Endothelial cell of umbilical vein (primary cell): ENCODE measurements at regions not wholly inside any gene's neighbourhood (a gene's known extent, or its start where the extent isn't known, plus 50 kb on each side); places are given as distances from the start of the nearest gene placed in this dataset.

Experiments used
- BruUV-seq: library from RNA; stranded (reverse); fragments of 400-500 nt; replicated peaks from 2 replicates; lab custom pipeline; 2021; lab: Mats Ljungman, UMichigan
- CTCF ChIA-PET: fragments of 300-600, 350-600 bp; sonication (Branson Sonifier 250); formaldehyde crosslinking; loops from one replicate; lab custom pipeline; 2021; ENCODE audit warnings: antibody characterized with exemption, inconsistent platforms; lab: Charles Lee
- POLR2A ChIA-PET: fragments of 300-600, 350-600 bp; sonication (Branson Sonifier 250); formaldehyde crosslinking; loops from one replicate; lab custom pipeline; 2021; ENCODE audit warnings: antibody characterized with exemption, inconsistent platforms; lab: Charles Lee
- DNase-seq: peaks from one replicate; pipeline ENCODE4 v3.0.0-alpha.2; 2011; ENCODE audit warnings: low read depth, low spot score
- FAIRE-seq: peaks from 2 replicates; lab custom pipeline; 2011; peaks lifted over from hg19 to GRCh38; lab: Jason Lieb, UNC
- H2AFZ ChIP-seq: 2 replicates; pipeline ENCODE4 v1.6.0; 2012; ENCODE audit warnings: low read depth, low read length, control low read depth, inconsistent platforms
- H3K27ac ChIP-seq: 2 replicates; pipeline ENCODE4 v1.5.1; 2011; ENCODE audit warnings: low read depth, mild to moderate bottlenecking, control low read depth, low read length, moderate library complexity; ENCODE audit not compliant: insufficient read depth
- H3K27me3 ChIP-seq, 2 experiments: 2 replicates each; pipeline versions ENCODE4 v1.6.0 to v1.6.1; 2011; ENCODE audit warnings: low read length in 2 of 2, mixed read lengths in 1 of 2; ENCODE audit not compliant: control insufficient read depth in 2 of 2, insufficient read depth in 2 of 2
- H3K36me3 ChIP-seq, 2 experiments: 2 replicates in 1 of 2; 3 replicates in 1 of 2; pipeline ENCODE4 v1.5.1; 2011; ENCODE audit warnings: low read length in 2 of 2, mild to moderate bottlenecking in 1 of 2, moderate library complexity in 1 of 2; ENCODE audit not compliant: control insufficient read depth in 2 of 2, insufficient read depth in 2 of 2; ENCODE audit errors: extremely low read depth in 1 of 2
- H3K4me1 ChIP-seq: 3 replicates; pipeline ENCODE4 v1.5.1; 2011; ENCODE audit warnings: mild to moderate bottlenecking, low read length; ENCODE audit not compliant: control insufficient read depth, insufficient read depth; ENCODE audit errors: extremely low read depth
- H3K4me2 ChIP-seq: 2 replicates; pipeline ENCODE4 v1.6.1; 2011; ENCODE audit warnings: low read length, control low read depth, mixed read lengths; ENCODE audit not compliant: insufficient read depth
- H3K4me3 ChIP-seq, 3 experiments: fragments of 200-600 bp in 1 of 3; sonication (generic), shearing (Covaris generic) in 1 of 3; replicated peaks in 1 of 3; 2 replicates each; pipeline ENCODE4 v1.5.1; 2011 to 2016; ENCODE audit warnings: control low read depth in 3 of 3, low read length in 3 of 3, mild to moderate bottlenecking in 2 of 3, inconsistent platforms in 1 of 3, low read depth in 1 of 3, moderate library complexity in 1 of 3; ENCODE audit not compliant: insufficient read depth in 1 of 3
- H3K79me2 ChIP-seq: 2 replicates; pipeline ENCODE4 v1.6.0; 2012; ENCODE audit warnings: low read length, inconsistent platforms; ENCODE audit not compliant: control insufficient read depth, insufficient read depth
- H3K9ac ChIP-seq: replicated peaks from 2 replicates; pipeline ENCODE3; 2011; ENCODE audit warnings: low read length, control low read depth; ENCODE audit not compliant: insufficient read depth; ENCODE audit errors: extremely low read depth
- H3K9me1 ChIP-seq: replicated peaks from 3 replicates; pipeline ENCODE4 v1.6.0; 2011; ENCODE audit warnings: mild to moderate bottlenecking, low read length; ENCODE audit not compliant: control insufficient read depth, insufficient read depth; ENCODE audit errors: extremely low read depth
- H3K9me3 ChIP-seq: replicated peaks from 2 replicates; pipeline ENCODE4 v1.5.1; 2012; ENCODE audit warnings: low read length, inconsistent platforms; ENCODE audit not compliant: control insufficient read depth, insufficient read depth
- H4K20me1 ChIP-seq: replicated peaks from 2 replicates; pipeline ENCODE3; 2011; ENCODE audit warnings: mild to moderate bottlenecking, low read length; ENCODE audit not compliant: control insufficient read depth, insufficient read depth; ENCODE audit errors: extremely low read depth
- CTCF ChIP-seq, 2 donors: IDR thresholded peaks; 1 replicate in 1 of 2; 2 replicates in 1 of 2; pipeline ENCODE4 v1.5.1; 2011; ENCODE audit warnings: low read length in 2 of 2, mild to moderate bottlenecking in 2 of 2, moderate library complexity in 2 of 2, control low read depth in 1 of 2, inconsistent platforms in 1 of 2, low read depth in 1 of 2; ENCODE audit not compliant: insufficient read depth in 1 of 2; ENCODE audit errors: extremely low read depth in 1 of 2
- EZH2 ChIP-seq: IDR thresholded peaks from 2 replicates; pipeline ENCODE4 v1.6.1; 2012; ENCODE audit warnings: borderline replicate concordance, low read depth, mild to moderate bottlenecking, moderate library complexity, low read length, inconsistent platforms; ENCODE audit not compliant: severe bottlenecking
- FOS ChIP-seq: IDR thresholded peaks from 2 replicates; pipeline ENCODE4 v1.6.1; 2011; ENCODE audit warnings: mild to moderate bottlenecking, low read length, moderate library complexity, borderline replicate concordance; ENCODE audit not compliant: insufficient read depth
- GATA2 ChIP-seq: IDR thresholded peaks from 2 replicates; pipeline ENCODE4 v1.7.0; 2011; ENCODE audit warnings: low read depth, mild to moderate bottlenecking, moderate library complexity, mixed read lengths, low read length; ENCODE audit not compliant: insufficient read length, insufficient read depth
- JUN ChIP-seq: IDR thresholded peaks from 2 replicates; pipeline ENCODE4 v1.6.1; 2011; ENCODE audit warnings: borderline replicate concordance, low read depth; ENCODE audit not compliant: insufficient read length, insufficient read depth
- MAX ChIP-seq: IDR thresholded peaks from 2 replicates; pipeline ENCODE4 v1.6.1; 2011; ENCODE audit not compliant: insufficient read depth, insufficient read length
- MYC ChIP-seq: IDR thresholded peaks from one replicate; pipeline ENCODE4 v1.6.1; 2011; ENCODE audit warnings: mild to moderate bottlenecking, low read depth, low read length
- POLR2A ChIP-seq: IDR thresholded peaks from 2 replicates; pipeline ENCODE4 v1.6.1; 2012; ENCODE audit warnings: low read depth, mild to moderate bottlenecking, control low read depth, low read length
- POLR2AphosphoS5 ChIP-seq: IDR thresholded peaks from 2 replicates; pipeline ENCODE4 v1.6.1; 2012; ENCODE audit warnings: low read depth, mild to moderate bottlenecking, control low read depth, low read length, moderate library complexity; ENCODE audit not compliant: insufficient read depth
- dilution Hi-C: fragments of 300-500 bp; cut with MboI; formaldehyde crosslinking; loops from one replicate; pipeline ENCODE4 v1.15.0; 2019; ENCODE audit warnings: low sequenced_read_pairs; ENCODE audit not compliant: extremely low pct_ligation_motif_present
- intact Hi-C: fragments of 100-400 bp; cut with micrococcal nuclease; formaldehyde crosslinking; loops from one replicate; pipeline ENCODE4 v1.10.0; 2022

- H3K9me1 ChIP-seq, result no peaks in the 10 kb centered on the region
- H3K27ac ChIP-seq, result no peak overlapping the region
- intact Hi-C loops, result loop anchor here (2.0 to 10.0 kb wide), 4 partner anchors 36 to 400 kb away; partner anchors contain the start of gene GMNN
- no peak overlapping the region for H3K4me3 ChIP-seq
- ChIA-PET POLR2A (no interaction called here), CTCF (interaction anchor here (0.8 to 2.5 kb wide), 7 partner anchors 18 to 315 kb away, joined by 3 to 8 read pairs (median 4); no protein-coding TSS in a partner anchor)
- peak overlapping the region; percentile 64 for H2AFZ ChIP-seq
- H3K4me2 ChIP-seq, result peak overlapping the region; percentile 33
- TF ChIP-seq CTCF (IDR thresholded peaks at IDR 0.05; ENCODE audit: extremely low read depth in 1 of 2, insufficient read depth in 1 of 2, low read depth in 1 of 2, low read length in 2 of 2), result no peak
- peak; percentile 28 for TF ChIP-seq POLR2AphosphoS5
- peak; percentile 7 for TF ChIP-seq FOS
- FAIRE-seq, result peak; percentile 80
- no peak overlapping the region for H3K9ac ChIP-seq
- no TSS peak for BruUV-seq
- no peaks in the 10 kb centered on the region for H3K79me2 ChIP-seq
- dilution Hi-C loops, result no loop called here
- peaks cover 41% of the 10 kb centered on the region for H3K4me1 ChIP-seq
- peak; percentile 51 for DNase-seq
- no peaks in the 10 kb centered on the region for H3K27me3 ChIP-seq
- no peaks in the 10 kb centered on the region for H3K9me3 ChIP-seq
- H3K36me3 ChIP-seq, result no peaks in the 10 kb centered on the region
- no peaks in the 10 kb centered on the region for H4K20me1 ChIP-seq
Observed at GRCh38 chr6:25175196-25175595, 104.0 kb upstream of the CARMIL1 start.

GRCh38 chr6:25175681-25176080 is 103.5 kb upstream of the CARMIL1 start:
- DNase-seq, result no peak
- Histone ChIP-seq H3K9me3 (no peaks in the 10 kb centered on the region), H3K9ac (no peak overlapping the region), H3K4me1 (peaks cover 41% of the 10 kb centered on the region), H3K27ac (no peak overlapping the region), H3K79me2 (no peaks in the 10 kb centered on the region), H2AFZ (no peak overlapping the region), H3K9me1 (no peaks in the 10 kb centered on the region), H3K27me3 (no peaks in the 10 kb centered on the region), H3K4me2 (peak overlapping the region; percentile 24), H4K20me1 (no peaks in the 10 kb centered on the region), H3K4me3 (no peak overlapping the region), H3K36me3 (no peaks in the 10 kb centered on the region)
- FAIRE-seq, result no peak
- ChIA-PET CTCF (interaction anchor here (0.8 to 2.5 kb wide), 7 partner anchors 17 to 314 kb away, joined by 3 to 8 read pairs (median 4); no protein-coding TSS in a partner anchor), POLR2A (no interaction called here)
- intact Hi-C loops, result loop anchor here (2.0 to 10.0 kb wide), 4 partner anchors 37 to 401 kb away; partner anchors contain the start of gene GMNN
- BruUV-seq, result no TSS peak
- dilution Hi-C loops, result no loop called here
- TF ChIP-seq GATA2 (no peak), EZH2 (no peak), POLR2A (no peak), MYC (no peak), MAX (no peak), CTCF (IDR thresholded peaks at IDR 0.05; ENCODE audit: extremely low read depth in 1 of 2, insufficient read depth in 1 of 2, low read depth in 1 of 2, low read length in 2 of 2) (no peak), FOS (no peak), JUN (no peak), POLR2AphosphoS5 (no peak)
